Endodermal cell (in vitro differentiated cells): ENCODE measurements at regions not wholly inside any gene's neighbourhood (a gene's known extent, or its start where the extent isn't known, plus 50 kb on each side); places are given as distances from the start of the nearest gene placed in this dataset.

ENCODE experiments used
- DNase-seq: peaks from one replicate; pipeline ENCODE4 v3.0.0-alpha.2; 2017
- H3K27ac ChIP-seq: 2 replicates; pipeline ENCODE4 v1.5.1; 2013; ENCODE audit warnings: mild to moderate bottlenecking, low read depth, low read length, moderate library complexity
- H3K27me3 ChIP-seq: 2 replicates; pipeline ENCODE4 v1.6.1; 2013; ENCODE audit warnings: mild to moderate bottlenecking, low read length, moderate library complexity; ENCODE audit not compliant: insufficient read depth, control insufficient read depth, poor library complexity, severe bottlenecking
- H3K36me3 ChIP-seq: 2 replicates; pipeline ENCODE4 v1.7.0; 2013; ENCODE audit warnings: mild to moderate bottlenecking, low read length, moderate library complexity; ENCODE audit not compliant: control insufficient read depth, insufficient read depth
- H3K4me1 ChIP-seq: one replicate; pipeline ENCODE4 v1.7.0; 2013; ENCODE audit warnings: low read length; ENCODE audit not compliant: control insufficient read depth, insufficient read depth
- H3K4me3 ChIP-seq: 2 replicates; pipeline ENCODE4 v1.5.1; 2013; ENCODE audit warnings: mild to moderate bottlenecking, low read length, moderate library complexity
- H3K9ac ChIP-seq: 2 replicates; pipeline ENCODE4 v1.6.1; 2013; ENCODE audit warnings: mild to moderate bottlenecking, low read length, moderate library complexity; ENCODE audit not compliant: poor library complexity, severe bottlenecking; ENCODE audit errors: extremely low read depth
- H3K9me3 ChIP-seq: 2 replicates; pipeline ENCODE4 v1.6.1; 2013; ENCODE audit warnings: mild to moderate bottlenecking, low read length, moderate library complexity; ENCODE audit not compliant: control insufficient read depth
- H3K27ac Mint-ChIP-seq: 2 replicates; pipeline ENCODE4 v1.8.0; 2020; ENCODE audit warnings: mixed read lengths
- H3K27me3 Mint-ChIP-seq: 2 replicates; pipeline ENCODE4 v1.8.0; 2021; ENCODE audit warnings: mild to moderate bottlenecking, mixed read lengths; ENCODE audit not compliant: insufficient read depth
- H3K36me3 Mint-ChIP-seq: 2 replicates; pipeline ENCODE4 v1.8.0; 2020; ENCODE audit warnings: low read depth, mixed read lengths
- H3K4me1 Mint-ChIP-seq: 2 replicates; pipeline ENCODE4 v1.8.0; 2020; ENCODE audit warnings: mixed read lengths
- H3K4me3 Mint-ChIP-seq: 2 replicates; pipeline ENCODE4 v1.8.0; 2020; ENCODE audit warnings: mild to moderate bottlenecking, moderate library complexity, mixed read lengths
- H3K9me3 Mint-ChIP-seq: 2 replicates; pipeline ENCODE4 v1.8.0; 2020; ENCODE audit warnings: mild to moderate bottlenecking, mixed read lengths
- WGBS, 2 experiments: methylation state at CpG; one replicate each; pipeline versions ENCODE4 v1.1.5 to v1.1.7; 2013; ENCODE audit warnings: missing lambda C conversion rate in 2 of 2, mixed read lengths in 1 of 2; ENCODE audit not compliant: insufficient coverage in 1 of 2, insufficient read length in 1 of 2; 5-methylcytosine and 5-hydroxymethylcytosine counted together
- TF ChIP-seq, protein P1 (sequence below): fragments of 200-600 bp; sonication (generic); conservative IDR thresholded peaks from 2 replicates; pipeline ENCODE4 v1.5.0; 2021; ENCODE audit warnings: antibody characterized with exemption, mild to moderate bottlenecking

GRCh38 chr6:112639391-112639831, 292.3 kb downstream of the RFPL4B start:
- no peak overlapping the region for H3K27ac ChIP-seq
- Mint-ChIP-seq H3K4me3 (no peak overlapping the region), H3K27me3 (no peaks in the 10 kb centered on the region), H3K27ac (no peak overlapping the region), H3K4me1 (no peaks in the 10 kb centered on the region), H3K9me3 (peaks cover under 1% of the 10 kb centered on the region), H3K36me3 (no peaks in the 10 kb centered on the region)
- H3K4me1 ChIP-seq = no peaks in the 10 kb centered on the region
- H3K4me3 ChIP-seq = no peak overlapping the region
- no peak overlapping the region for H3K9ac ChIP-seq
- no peak for DNase-seq
- no peaks in the 10 kb centered on the region for H3K27me3 ChIP-seq
- H3K9me3 ChIP-seq = no peaks in the 10 kb centered on the region
- TF ChIP-seq, protein P1, sequence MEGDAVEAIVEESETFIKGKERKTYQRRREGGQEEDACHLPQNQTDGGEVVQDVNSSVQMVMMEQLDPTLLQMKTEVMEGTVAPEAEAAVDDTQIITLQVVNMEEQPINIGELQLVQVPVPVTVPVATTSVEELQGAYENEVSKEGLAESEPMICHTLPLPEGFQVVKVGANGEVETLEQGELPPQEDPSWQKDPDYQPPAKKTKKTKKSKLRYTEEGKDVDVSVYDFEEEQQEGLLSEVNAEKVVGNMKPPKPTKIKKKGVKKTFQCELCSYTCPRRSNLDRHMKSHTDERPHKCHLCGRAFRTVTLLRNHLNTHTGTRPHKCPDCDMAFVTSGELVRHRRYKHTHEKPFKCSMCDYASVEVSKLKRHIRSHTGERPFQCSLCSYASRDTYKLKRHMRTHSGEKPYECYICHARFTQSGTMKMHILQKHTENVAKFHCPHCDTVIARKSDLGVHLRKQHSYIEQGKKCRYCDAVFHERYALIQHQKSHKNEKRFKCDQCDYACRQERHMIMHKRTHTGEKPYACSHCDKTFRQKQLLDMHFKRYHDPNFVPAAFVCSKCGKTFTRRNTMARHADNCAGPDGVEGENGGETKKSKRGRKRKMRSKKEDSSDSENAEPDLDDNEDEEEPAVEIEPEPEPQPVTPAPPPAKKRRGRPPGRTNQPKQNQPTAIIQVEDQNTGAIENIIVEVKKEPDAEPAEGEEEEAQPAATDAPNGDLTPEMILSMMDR = no peak
- H3K36me3 ChIP-seq = no peaks in the 10 kb centered on the region

- Histone ChIP-seq H3K9me3 (no peaks in the 10 kb centered on the region), H3K36me3 (no peaks in the 10 kb centered on the region), H3K4me1 (no peaks in the 10 kb centered on the region), H3K9ac (no peak overlapping the region), H3K4me3 (no peak overlapping the region), H3K27me3 (no peaks in the 10 kb centered on the region), H3K27ac (no peak overlapping the region)
- WGBS, 2 experiments = 92 to 96% methylated on average over 2 of the region's 2 CpGs
- Mint-ChIP-seq H3K4me1 (no peaks in the 10 kb centered on the region), H3K9me3 (no peaks in the 10 kb centered on the region), H3K27ac (no peak overlapping the region), H3K4me3 (no peak overlapping the region), H3K36me3 (no peaks in the 10 kb centered on the region), H3K27me3 (no peaks in the 10 kb centered on the region)
- TF ChIP-seq, protein P1 = no peak
- DNase-seq = no peak
Measured at GRCh38 chr6:112640891-112641290, 293.8 kb downstream of the RFPL4B start.

DNA sequence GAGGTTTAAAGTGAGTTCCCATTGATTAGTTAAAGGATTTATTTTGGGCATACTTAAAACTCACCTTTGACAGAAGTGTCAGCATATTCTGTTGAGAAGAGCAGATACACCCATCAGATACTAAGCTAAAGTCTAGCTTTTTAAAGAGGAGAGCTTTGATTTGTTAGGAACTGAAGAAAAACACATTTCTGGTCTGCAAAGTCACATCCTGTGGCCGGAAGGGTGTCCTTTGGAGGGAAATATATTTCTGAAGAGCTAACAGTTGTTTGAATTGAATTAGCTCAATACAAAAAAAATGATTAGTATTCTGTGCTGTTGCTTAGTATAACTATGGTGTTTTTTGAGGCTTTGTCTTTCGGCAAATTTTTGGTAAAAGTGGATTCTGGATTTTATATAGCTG, 302.7 kb downstream of the RFPL4B start:
- H3K4me3 Mint-ChIP-seq = no peak overlapping the region
- no peak for DNase-seq
- WGBS, 2 experiments = 75 to 93% methylated on average over 1 to 2 of the region's 2 CpGs

More for the DNA sequence above, 302.7 kb downstream of the RFPL4B start:
- H3K27me3 ChIP-seq = no peaks in the 10 kb centered on the region
- Mint-ChIP-seq H3K27me3 (no peaks in the 10 kb centered on the region), H3K27ac (no peak overlapping the region), H3K36me3 (no peaks in the 10 kb centered on the region), H3K9me3 (no peaks in the 10 kb centered on the region), H3K4me1 (no peaks in the 10 kb centered on the region)
- TF ChIP-seq, protein P1 = no peak
- H3K27ac ChIP-seq = no peak overlapping the region
- H3K4me3 ChIP-seq = no peak overlapping the region
- H3K9me3 ChIP-seq = no peaks in the 10 kb centered on the region
- H3K36me3 ChIP-seq = no peaks in the 10 kb centered on the region
- no peak overlapping the region for H3K9ac ChIP-seq
- H3K4me1 ChIP-seq = no peaks in the 10 kb centered on the region
